ENCODE measurements at regions not wholly inside any gene's neighbourhood (a gene's known extent, or its start where the extent isn't known, plus 50 kb on each side); places are given as distances from the start of the nearest gene placed in this dataset.
"Not testable (repeated sequence)": the region's sequence is repeated elsewhere in the genome, so short reads cannot be mapped to it uniquely, and the experiment has no call there.

GRCh38 chrX:27251369-27251768 lies 211.8 kb downstream of the PPP4R3C start:
- Histone ChIP-seq H3K4me2 (no peak overlapping the region), H4K20me1 (ENCODE audit: low read depth) (no peaks in the 10 kb centered on the region), H3K9me3 (ENCODE audit: low read depth) (no peaks in the 10 kb centered on the region), H3K79me2 (ENCODE audit: low read depth) (no peaks in the 10 kb centered on the region), H3K36me3 (no peaks in the 10 kb centered on the region), H2AFZ (replicated peaks) (no peak overlapping the region), H3F3A (ENCODE audit: low read depth) (no peaks in the 10 kb centered on the region), H3K4me3 (no peak overlapping the region), H3K4me1 (no peaks in the 10 kb centered on the region), H3K27ac (no peak overlapping the region), H3K9ac (no peak overlapping the region), H3K27me3 (no peaks in the 10 kb centered on the region)
- Mint-ChIP-seq H3K4me1 (no peaks in the 10 kb centered on the region), H3K9me3 (no peaks in the 10 kb centered on the region), H3K27me3 (ENCODE audit: insufficient read depth, low read depth) (no peaks in the 10 kb centered on the region), H3K36me3 (no peaks in the 10 kb centered on the region), H3K4me3 (no peak overlapping the region), H3K27ac (no peak overlapping the region)
- TF ChIP-seq CTCF (IDR thresholded peaks at IDR 0.05) (no peak), EZH2 (IDR thresholded peaks at IDR 0.05) (no peak), EZH2phosphoT487 (IDR thresholded peaks at IDR 0.05) (no peak)
- DNase-seq (ENCODE audit: low spot score) = no peak

DNA sequence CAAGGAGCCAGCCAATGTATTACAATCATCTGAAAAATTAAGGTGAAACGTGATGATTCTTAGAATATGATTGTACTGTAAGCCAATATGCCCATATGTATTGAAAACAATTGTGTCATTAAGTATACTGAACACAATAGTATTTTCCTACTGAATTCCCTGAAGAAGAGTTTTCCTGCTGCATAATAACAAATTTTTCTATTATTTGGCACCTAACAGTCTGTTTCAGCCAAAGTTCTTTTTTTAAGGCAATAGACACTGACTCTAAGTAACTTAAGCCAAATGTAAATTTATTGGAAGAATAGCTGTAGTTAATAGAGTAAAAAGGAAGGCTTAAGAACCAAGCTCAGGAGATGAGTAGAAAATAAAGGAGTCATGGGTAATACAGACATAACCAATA lies 220.6 kb downstream of the PPP4R3C start:
- no peak for DNase-seq (ENCODE audit: low spot score)
- Mint-ChIP-seq H3K27ac (no peak overlapping the region), H3K4me1 (no peaks in the 10 kb centered on the region), H3K36me3 (peaks cover 1% of the 10 kb centered on the region), H3K27me3 (ENCODE audit: insufficient read depth, low read depth) (no peaks in the 10 kb centered on the region), H3K9me3 (peaks cover 23% of the 10 kb centered on the region), H3K4me3 (no peak overlapping the region)
- H3K9ac ChIP-seq = no peak overlapping the region
- H3K27me3 ChIP-seq = no peaks in the 10 kb centered on the region
- no peaks in the 10 kb centered on the region for H3K79me2 ChIP-seq (ENCODE audit: low read depth)
- no peaks in the 10 kb centered on the region for H3F3A ChIP-seq (ENCODE audit: low read depth)
- H2AFZ ChIP-seq (replicated peaks) = no peak overlapping the region
- H3K9me3 ChIP-seq (ENCODE audit: low read depth) = peaks cover 7% of the 10 kb centered on the region
- TF ChIP-seq CTCF (IDR thresholded peaks at IDR 0.05) (no peak), EZH2phosphoT487 (IDR thresholded peaks at IDR 0.05) (no peak), EZH2 (IDR thresholded peaks at IDR 0.05) (no peak)
- H3K4me1 ChIP-seq = no peaks in the 10 kb centered on the region
- H3K4me3 ChIP-seq = no peak overlapping the region
- no peak overlapping the region for H3K4me2 ChIP-seq
- H3K27ac ChIP-seq = no peak overlapping the region
- no peaks in the 10 kb centered on the region for H4K20me1 ChIP-seq (ENCODE audit: low read depth)
- H3K36me3 ChIP-seq = no peaks in the 10 kb centered on the region

DNA sequence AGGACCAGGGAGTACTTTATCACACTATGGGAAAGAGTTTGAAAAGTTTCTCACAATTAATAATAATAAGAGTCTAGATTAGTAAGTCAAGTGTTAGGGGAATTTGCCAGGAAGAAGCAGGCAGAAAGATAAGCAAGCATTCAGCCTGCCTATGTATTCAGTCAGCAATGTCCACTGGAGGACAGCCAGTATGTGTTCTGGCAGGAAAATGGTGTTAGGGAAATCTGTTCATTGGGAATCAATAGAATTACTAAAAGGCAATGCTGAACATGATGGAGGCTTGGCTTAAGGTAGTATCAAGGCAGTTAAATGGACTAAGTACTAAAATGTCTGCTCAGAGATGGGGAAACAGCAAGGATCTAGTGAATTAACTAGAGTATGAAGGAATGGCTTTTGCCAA lies 221.2 kb downstream of the PPP4R3C start:
- H3K4me3 Mint-ChIP-seq = no peak overlapping the region
- H3K27ac ChIP-seq = no peak overlapping the region
- no peaks in the 10 kb centered on the region for H3K4me1 Mint-ChIP-seq
- peaks cover 1% of the 10 kb centered on the region for H3K36me3 Mint-ChIP-seq
- no peak overlapping the region for H3K4me3 ChIP-seq
- no peaks in the 10 kb centered on the region for H3K4me1 ChIP-seq
- no peaks in the 10 kb centered on the region for H3K79me2 ChIP-seq (ENCODE audit: low read depth)
- TF ChIP-seq CTCF (IDR thresholded peaks at IDR 0.05) (no peak), EZH2phosphoT487 (IDR thresholded peaks at IDR 0.05) (no peak), EZH2 (IDR thresholded peaks at IDR 0.05) (no peak)
- peaks cover 23% of the 10 kb centered on the region for H3K9me3 Mint-ChIP-seq
- no peak for DNase-seq (ENCODE audit: low spot score)
- no peak overlapping the region for H3K9ac ChIP-seq
- H4K20me1 ChIP-seq (ENCODE audit: low read depth) = no peaks in the 10 kb centered on the region
- no peaks in the 10 kb centered on the region for H3F3A ChIP-seq (ENCODE audit: low read depth)
- no peaks in the 10 kb centered on the region for H3K27me3 Mint-ChIP-seq (ENCODE audit: insufficient read depth, low read depth)
- H3K36me3 ChIP-seq = no peaks in the 10 kb centered on the region
- no peak overlapping the region for H3K4me2 ChIP-seq
- H3K27me3 ChIP-seq = no peaks in the 10 kb centered on the region
- no peak overlapping the region for H2AFZ ChIP-seq (replicated peaks)
- H3K9me3 ChIP-seq (ENCODE audit: low read depth) = peaks cover 13% of the 10 kb centered on the region
- H3K27ac Mint-ChIP-seq = no peak overlapping the region

- not testable (repeated sequence) for H3K9ac ChIP-seq; H3K4me1 ChIP-seq; H3K27ac Mint-ChIP-seq; H3K36me3 ChIP-seq; DNase-seq (ENCODE audit: low spot score); H3K4me1 Mint-ChIP-seq; H3K4me3 Mint-ChIP-seq; H3K4me3 ChIP-seq; H3K36me3 Mint-ChIP-seq; H3K27me3 ChIP-seq; H3K4me2 ChIP-seq; H3K27me3 Mint-ChIP-seq (ENCODE audit: insufficient read depth, low read depth); H3K27ac ChIP-seq; H2AFZ ChIP-seq (replicated peaks); H3K79me2 ChIP-seq (ENCODE audit: low read depth); H4K20me1 ChIP-seq (ENCODE audit: low read depth); H3F3A ChIP-seq (ENCODE audit: low read depth)
- H3K9me3 Mint-ChIP-seq = peaks cover 23% of the 10 kb centered on the region
- H3K9me3 ChIP-seq (ENCODE audit: low read depth) = peaks cover 16% of the 10 kb centered on the region
Measured at GRCh38 chrX:27240042-27240441, 223.1 kb downstream of the PPP4R3C start.

All from neural progenitor cell (in vitro differentiated cells).